Ovary (tissue), 3 donors: ENCODE measurements at regions not wholly inside any gene's neighbourhood (a gene's known extent, or its start where the extent isn't known, plus 50 kb on each side); places are given as distances from the start of the nearest gene placed in this dataset.
"Not testable (repeated sequence)": the region's sequence is repeated elsewhere in the genome, so short reads cannot be mapped to it uniquely, and the experiment has no call there.

ENCODE experiments used
- CTCF ChIP-seq, 3 donors: fragments of 450-650 bp in 2 of 3; fragments of 200-600 bp in 1 of 3; IDR thresholded peaks; one replicate each; pipeline versions ENCODE4 v1.5.1 to v1.8.0; 2016 to 2022; ENCODE audit warnings: antibody characterized with exemption in 3 of 3, mild to moderate bottlenecking in 1 of 3
- EP300 ChIP-seq: sonication (generic); formaldehyde crosslinking; IDR thresholded peaks from one replicate; pipeline ENCODE4 v1.6.1; 2017; ENCODE audit warnings: antibody characterized with exemption
- POLR2A ChIP-seq: fragments of 450-650 bp; IDR thresholded peaks from one replicate; pipeline ENCODE4 v1.6.1; 2017; ENCODE audit warnings: antibody characterized with exemption, mild to moderate bottlenecking, moderate library complexity
- donor health status: DM: no; HTN: no; CAD: no.

- TF ChIP-seq CTCF (IDR thresholded peaks at IDR 0.05); POLR2A; EP300: not testable (repeated sequence)
Observed at GRCh38 chr5:124836314-124836713, 89.9 kb upstream of the ZNF608 start.
